ENCODE measurements at regions not wholly inside any gene's neighbourhood (a gene's known extent, or its start where the extent isn't known, plus 50 kb on each side); places are given as distances from the start of the nearest gene placed in this dataset.

DNA sequence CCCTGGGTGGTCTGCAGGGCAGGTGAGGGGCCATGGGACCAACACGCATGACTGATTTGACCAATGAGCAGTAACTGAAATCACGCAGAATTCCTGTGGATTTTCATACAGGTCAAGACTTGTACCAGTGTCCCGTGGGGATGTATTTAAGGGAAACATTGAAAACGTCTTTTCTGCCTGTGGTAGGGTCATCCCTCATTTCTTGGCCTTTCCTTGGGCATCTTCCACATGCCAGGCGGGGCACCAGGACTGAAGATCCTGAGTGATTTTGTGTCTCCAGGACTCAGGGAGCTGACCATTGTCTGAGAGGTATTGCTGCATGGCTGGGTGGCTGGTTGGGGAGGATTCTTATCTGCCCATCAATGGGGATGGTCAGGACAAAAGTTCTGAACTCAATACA is 289.0 kb downstream of the GLRX3 start:
- no peak for DNase-seq (ENCODE audit: low read depth in 1 of 2, low spot score in 1 of 2)

DNA sequence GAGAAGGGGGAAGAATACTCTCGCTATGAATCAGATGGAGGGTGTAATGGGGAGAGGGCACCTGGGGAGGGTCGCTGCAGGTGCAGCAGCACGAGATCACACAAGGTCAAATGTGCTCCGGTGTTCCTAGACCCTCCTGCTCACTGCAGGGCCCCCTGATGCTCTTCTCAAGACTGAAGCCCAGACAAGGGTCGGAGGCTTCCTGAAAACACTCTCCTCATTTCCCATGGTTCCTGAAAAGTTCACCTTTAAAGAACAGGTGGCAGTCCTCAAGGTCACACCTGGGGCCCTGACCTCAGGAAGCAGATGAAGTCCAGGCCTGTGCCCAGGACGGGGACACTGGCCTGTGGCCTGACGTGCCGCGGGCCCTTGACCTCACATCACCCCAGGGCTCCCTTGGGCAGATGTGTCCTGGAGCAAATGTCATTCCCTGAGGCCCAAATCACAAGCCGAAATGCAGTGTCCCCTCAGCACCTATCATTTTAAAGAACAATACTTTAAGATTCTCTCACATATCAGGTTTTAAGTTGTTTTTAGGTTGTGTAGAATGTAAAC is 289.8 kb downstream of the GLRX3 start:
- no peak for DNase-seq (ENCODE audit: low read depth in 1 of 2, low spot score in 1 of 2)

DNA sequence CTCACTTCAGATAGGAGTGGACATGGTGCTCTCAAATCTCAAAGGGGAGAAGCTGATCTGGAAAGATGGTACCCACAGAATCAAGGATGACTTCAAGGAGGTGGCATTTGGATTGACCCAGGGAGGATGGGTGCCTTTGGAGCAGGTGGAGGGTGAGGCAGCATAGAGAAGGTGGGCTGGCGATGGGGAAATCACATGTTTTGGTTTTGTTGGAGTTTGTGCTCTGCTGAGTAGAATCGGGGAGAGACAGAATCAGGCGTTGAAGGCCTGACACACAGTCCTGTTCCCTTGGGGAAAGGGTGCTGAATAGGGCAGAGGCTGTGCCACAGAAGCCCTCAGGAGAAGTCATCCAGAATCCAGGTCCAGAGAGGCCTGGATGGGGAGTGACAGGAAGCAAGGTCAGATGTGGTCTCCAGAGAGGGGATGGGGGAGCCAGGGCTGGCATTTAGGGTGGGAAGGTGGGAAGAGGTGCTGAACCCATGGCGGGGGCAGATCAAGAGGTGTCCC is 291.1 kb downstream of the GLRX3 start:
- DNase-seq (ENCODE audit: low read depth in 1 of 2, low spot score in 1 of 2): no peak

DNA sequence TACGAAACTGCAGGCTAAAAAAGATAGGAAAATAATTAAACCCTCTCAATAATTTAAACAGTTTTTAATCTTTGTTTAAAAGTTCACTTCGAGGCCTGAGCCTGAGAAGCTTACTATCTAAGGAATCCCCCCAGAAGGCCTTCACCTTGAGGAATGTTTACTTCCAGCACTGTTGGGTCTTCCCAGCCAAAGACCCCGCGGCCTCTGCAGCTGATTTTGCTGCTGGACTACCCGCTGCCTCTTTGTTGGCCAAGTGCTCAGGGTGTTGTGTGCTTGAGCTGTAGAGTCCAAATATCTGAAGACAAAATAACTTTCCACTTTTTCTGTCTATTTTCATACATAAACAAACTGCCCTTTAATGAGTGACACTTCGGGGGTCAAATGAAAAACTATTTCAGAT is 292.7 kb downstream of the GLRX3 start:
- no peak for DNase-seq (ENCODE audit: low read depth in 1 of 2, low spot score in 1 of 2)

DNA sequence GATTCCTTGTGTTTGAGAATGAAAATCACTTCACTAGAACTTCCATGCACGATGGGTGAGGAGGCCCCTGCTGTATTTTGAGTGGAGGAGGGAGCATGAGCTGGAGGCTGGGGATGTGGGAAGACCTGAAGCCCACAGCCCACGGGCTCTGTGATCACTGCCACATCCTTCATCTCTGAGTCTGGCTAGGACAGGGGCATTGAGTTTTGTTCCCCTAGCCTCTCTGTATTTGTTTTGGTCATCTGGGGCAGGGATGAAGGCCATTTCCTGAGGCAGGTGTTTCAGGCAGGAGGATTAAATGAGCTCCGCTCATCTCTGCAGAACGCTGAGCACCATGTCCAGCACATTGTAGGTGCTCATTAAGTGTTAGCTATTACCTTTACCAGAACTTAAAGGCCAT is 293.6 kb downstream of the GLRX3 start:
- no peak for DNase-seq (ENCODE audit: low read depth in 1 of 2, low spot score in 1 of 2)

DNA sequence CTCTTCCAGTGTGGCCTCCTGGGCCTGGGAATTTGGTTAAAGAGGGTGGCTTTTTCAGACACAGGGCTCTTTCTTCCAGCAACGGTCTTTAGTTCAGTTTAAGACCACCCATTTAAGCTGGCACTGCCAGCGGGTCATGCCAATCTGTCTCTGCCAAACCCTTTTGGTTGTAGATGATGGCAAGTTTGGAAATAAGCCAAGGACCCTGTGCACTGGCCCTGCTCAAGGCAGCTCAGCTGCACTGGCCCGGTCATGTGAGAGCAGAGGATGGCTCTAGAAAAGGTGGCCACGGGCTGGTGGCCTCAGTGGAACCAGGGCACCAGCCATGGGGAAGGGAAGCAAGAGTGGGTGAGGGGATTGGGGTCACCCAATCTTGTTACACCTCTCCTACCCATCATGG is 294.1 kb downstream of the GLRX3 start:
- DNase-seq (ENCODE audit: low read depth in 1 of 2, low spot score in 1 of 2): no peak

DNA sequence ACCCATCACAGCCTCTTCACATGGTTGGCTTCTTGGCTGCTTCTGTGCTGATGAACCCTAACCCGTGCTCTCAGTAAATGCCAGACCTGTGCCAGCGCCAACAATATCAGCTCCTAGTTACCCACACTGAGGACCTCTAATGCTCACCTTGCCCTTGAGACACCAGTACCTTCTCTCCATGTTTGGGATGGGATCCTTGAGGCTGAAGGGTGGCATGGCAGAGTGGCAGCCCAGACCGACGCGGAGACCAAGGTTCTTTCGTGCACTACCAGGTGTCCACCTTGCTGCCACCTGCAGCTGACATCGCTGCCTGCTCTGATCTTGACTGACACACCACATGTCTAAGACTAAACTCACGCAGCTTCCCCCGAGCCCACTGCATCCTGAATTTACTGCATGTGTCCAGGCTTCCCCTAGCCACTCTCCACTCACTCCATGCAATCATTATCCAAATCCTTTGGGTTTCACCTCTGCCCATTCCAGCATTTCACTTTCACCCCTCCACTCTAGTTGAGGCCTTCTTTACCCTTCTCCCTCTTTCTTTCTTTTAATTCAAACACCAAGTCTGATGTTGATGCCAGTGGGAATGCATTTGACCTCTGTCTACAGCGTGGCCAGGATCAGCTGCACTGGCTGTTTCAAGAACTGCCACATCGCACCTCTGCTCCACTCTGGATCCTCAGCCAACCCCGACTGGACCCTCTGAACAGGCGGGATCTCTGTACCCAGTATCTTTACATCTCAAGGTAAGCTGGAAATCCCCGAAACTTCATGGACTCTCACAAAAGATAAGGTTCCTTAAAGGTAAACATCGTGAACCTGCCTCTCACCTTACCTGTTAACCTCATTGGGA is 294.9 kb downstream of the GLRX3 start:
- no peak for DNase-seq (ENCODE audit: low read depth in 1 of 2, low spot score in 1 of 2)

DNA sequence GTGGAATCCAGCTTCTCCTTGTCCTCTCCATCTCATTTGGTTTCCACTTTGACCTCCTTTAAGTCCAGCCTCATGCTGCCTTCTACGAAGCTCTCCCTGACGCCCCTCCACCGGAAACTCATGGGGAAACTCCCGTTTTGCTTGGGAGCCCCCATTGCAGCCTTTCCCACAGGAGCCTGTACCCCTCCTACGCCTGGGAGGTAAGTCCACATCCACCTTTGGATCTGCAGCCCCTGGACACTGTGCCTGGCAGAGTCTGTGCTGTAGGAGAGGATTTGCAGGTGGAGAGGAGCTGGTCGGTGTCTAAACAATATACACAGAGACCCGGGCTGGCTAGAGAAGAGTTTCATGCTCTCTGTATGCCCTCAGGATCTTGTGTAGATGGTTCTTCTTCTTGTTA is 296.1 kb downstream of the GLRX3 start:
- no peak for DNase-seq (ENCODE audit: low read depth in 1 of 2, low spot score in 1 of 2)

DNA sequence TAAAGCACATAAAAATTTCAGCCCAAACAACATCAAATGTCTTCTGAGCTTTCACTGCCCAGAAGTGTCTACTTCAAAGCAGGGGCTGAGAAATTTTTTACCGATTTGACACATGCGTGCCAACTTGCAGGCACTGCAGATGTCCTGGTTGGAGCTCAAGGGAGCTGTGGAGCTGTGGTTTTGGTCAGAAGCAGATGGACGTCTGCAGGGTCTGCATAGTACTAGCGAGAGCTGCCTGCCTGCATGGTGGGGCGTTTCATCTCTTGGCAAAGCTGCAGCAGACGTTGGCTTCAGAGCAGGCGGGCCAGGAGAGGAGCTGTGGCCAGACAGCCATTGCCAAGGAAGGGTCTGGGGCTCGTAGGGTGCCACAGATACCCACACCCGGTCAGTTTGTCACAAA is 296.7 kb downstream of the GLRX3 start:
- DNase-seq (ENCODE audit: low read depth in 1 of 2, low spot score in 1 of 2): no peak

DNA sequence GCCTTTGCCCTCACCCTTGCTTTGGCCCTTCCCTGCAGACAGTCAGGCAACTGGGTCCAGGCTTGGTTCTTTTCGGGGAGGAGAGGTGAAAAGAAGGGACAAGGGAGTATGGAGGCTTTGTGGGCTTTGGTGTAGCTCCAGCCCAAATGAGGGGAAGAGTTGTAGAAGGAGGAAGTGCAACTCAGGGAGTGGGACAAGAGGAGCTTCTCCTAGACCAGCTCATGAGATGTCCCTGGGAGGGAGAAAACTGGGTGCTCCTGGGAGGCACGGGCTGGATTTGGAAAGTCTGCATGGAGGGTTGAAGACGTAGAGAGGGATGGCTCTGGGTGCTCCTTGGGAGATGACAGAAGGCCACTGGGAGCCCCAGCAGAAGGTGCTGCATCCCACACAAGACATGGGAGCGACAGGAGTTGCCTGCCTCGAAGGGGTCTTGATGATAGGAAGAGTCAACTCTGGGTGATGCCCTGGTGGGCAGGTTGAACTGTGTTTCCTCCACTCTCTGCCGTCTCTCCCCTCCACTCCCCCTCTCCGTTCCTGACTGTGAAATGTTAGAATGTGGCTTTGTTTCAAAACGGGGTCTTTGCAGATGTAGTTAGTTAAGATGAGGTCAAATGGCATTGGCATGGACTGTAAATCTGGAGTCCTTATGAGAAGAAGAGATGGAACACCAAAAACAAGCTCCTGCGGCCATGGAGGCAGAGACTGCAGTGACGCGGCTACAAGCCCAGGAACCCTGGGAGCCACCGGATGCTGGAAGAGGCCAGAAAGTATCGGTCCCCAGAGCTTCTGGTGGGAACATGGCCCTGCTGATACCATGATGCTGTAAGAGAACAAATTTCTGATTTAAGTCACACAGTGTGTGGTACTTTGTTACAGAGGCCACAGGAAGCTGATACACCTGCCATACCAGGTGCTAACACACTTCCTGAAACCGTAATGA is 298.5 kb downstream of the GLRX3 start:
- no peak for DNase-seq (ENCODE audit: low read depth in 1 of 2, low spot score in 1 of 2)

DNA sequence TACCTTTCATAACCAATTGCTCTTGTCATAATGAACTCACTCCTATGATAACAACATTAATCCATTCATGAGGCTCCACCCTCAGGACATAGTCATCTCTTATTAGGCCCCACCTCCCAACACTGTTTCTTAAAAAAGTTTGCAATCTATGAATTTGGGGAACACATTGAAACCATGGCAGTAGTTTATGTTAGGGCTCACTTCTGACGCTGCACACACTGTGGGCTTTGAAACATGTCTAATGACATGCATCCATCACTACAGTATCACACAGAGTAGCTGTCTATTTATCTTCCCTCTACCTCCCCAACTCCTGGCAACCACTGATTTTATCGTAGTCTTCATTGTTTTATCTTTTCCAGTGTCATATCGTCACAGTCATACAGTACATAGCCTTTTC is 299.8 kb downstream of the GLRX3 start:
- no peak for DNase-seq (ENCODE audit: low read depth in 1 of 2, low spot score in 1 of 2)

DNA sequence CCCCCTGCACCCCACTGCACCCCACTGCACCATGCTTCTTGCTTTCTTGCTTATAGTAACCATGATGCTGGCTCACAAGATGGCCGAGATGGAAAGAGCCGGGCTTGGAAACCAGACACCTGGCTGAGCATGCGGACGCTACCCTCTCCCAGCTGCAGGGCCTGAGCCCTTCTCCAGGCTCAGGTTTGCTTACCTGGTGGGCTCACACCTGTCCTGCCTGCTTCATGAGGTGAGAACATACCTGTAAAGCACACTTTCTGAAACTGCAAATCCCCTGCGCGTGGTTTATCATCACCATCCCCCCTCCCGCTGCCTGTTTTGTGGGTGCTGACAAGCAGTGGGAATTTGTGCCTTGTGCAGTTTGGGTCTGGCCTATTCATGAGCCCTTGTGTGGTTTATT is 302.7 kb downstream of the GLRX3 start:
- no peak for DNase-seq (ENCODE audit: low read depth in 1 of 2, low spot score in 1 of 2)

DNA sequence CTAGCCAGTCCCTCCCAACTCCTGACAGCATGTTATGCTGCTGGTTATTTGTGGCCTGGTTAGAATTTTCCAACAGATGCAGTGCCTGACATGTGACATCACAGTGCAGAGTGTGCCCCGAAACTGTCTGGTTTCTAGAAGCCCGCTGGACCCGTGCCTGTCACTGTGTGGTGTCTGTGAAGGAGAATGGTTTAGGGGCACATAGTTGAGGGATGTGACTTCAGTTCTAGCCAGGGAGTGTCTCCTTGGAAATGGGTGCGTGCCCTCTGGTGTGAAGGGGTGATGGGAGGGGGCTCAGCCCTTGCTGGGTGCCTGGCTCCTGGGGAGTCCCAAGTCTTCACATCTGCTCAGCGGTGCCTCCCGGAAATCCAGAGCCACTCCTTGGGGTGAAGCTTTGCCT is 303.6 kb downstream of the GLRX3 start:
- no peak for DNase-seq (ENCODE audit: low read depth in 1 of 2, low spot score in 1 of 2)

DNA sequence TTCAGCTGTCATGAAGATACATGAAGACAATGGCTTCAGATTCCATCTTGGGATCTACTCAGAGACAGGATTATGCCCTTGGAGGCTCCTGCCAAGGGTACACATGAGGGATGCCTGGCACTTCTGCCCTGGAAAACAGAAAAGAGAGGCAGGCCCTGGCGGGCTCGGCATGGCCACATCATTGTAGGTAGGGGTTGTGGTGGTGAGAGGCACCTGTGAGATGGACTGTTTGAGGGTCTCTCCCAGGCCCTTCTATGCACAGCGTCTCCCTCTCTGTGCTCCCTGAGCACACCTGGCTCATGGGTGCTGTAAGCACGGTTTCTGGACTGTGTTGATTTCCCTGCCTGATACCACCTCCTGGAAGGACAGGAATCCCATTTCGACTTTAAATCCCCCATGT is 304.3 kb downstream of the GLRX3 start:
- DNase-seq (ENCODE audit: low read depth in 1 of 2, low spot score in 1 of 2): no peak

DNA sequence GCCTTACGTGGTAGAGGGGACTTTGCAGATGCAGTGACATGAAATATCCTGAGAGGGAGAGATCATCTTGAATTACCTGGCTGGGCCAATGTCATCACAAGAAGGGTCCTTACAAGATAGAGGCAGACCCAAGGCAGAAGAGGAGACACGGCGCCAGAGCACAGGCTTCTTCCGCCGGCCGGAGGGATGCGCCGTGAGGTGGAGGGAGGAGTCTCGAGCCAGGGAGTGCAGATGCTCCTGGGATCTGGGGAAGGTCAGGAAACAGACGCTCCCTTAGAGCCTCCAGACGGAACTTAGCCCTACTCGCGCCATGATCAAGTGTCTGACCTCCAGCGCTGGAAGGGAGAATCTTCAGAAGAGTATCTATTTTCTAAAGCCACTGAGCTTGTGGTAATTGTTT is 304.8 kb downstream of the GLRX3 start:
- no peak for DNase-seq (ENCODE audit: low read depth in 1 of 2, low spot score in 1 of 2)

DNA sequence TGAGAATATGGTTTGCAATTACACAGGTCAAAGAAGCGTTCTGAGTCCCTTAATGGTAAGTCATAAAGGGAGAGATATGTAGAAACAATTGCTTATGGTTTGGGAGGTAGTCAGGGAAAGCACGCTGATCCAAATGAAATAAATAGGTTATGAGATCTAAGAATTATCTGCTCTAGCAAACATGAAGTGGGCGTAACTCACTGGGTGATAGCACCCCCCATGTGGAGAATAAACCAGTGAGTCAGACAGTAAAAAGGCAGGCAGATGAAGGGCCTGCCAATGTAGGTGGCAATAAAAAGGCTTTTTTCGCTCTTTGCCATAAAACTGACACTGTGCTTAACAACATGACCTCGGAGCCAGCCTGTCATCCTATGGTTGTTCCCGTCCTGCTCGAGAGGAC is 306.9 kb downstream of the GLRX3 start:
- no peak for DNase-seq (ENCODE audit: low read depth in 1 of 2, low spot score in 1 of 2)

DNA sequence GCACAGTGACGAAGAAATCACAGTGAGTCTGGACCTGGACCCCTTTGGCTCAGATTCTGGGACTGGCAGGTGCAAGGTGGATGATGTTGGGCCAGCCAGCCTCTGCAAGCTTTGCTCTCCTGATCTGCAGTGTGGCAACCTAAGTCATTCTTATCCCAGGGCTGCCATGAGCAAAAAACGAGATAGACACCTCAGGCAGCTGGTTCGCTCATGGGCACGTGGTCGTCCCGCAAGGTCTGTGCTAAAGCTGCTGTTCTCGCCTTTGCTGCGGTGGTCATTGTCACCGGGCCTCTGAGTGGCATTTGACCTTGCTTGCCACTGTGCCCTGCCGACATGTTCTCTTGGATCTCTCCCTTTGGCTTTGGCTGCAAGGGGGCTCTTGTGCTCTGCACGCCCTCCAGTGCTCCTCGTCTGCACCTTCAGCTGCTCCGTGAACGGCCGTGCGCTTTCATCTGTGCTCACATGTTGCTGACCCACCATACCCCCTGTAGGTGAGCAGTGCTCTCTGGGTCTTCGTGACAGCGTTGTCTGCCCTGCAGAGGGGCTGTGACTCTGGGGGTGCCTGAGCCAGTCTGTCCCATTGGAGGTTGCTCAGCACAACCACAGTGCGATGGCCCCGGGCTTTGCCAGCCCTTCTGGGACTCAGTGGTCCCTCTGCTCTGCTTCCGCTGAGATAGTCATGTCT is 317.0 kb downstream of the GLRX3 start:
- DNase-seq (ENCODE audit: low read depth in 1 of 2, low spot score in 1 of 2): no peak

DNA sequence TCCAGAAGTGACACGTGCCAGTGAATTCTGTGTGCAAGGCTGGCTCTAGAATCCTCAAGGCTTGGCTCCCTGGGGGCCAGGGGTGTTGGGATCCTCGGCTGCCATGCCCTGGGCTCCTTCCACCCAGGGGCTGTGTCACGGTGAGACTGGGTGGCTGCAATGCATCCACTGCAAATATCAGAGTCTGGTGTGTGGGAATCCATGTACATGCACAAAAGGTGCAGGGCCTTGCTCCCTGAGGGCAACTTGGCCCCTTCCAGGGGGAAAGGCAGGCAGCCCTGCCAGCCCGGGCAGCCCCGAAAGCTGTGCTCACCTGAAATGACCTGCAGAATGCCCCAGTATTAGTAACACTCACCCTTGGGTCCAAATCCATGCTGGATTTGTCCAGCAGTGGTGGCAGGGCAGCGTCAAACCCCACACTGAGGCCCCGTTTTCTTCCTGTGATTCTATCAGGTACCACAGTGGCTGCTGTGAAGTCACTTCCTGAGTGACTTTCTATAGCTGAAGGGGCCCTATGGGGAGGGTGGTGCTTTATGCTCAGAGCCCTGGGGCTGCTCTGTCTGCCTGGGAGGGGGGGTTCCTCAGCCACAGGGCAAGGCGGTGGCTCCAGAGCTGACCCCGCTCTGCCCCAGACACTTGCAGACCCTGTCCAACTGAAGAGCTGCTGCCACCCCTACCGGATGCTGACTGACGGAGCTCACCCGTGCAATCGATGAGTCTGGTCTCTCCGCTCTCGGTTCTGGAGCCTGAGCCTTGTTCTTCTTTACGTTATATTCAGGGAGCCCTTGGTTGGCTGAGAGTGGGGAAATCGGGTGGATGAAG is 317.7 kb downstream of the GLRX3 start:
- no peak for DNase-seq (ENCODE audit: low read depth in 1 of 2, low spot score in 1 of 2)

DNA sequence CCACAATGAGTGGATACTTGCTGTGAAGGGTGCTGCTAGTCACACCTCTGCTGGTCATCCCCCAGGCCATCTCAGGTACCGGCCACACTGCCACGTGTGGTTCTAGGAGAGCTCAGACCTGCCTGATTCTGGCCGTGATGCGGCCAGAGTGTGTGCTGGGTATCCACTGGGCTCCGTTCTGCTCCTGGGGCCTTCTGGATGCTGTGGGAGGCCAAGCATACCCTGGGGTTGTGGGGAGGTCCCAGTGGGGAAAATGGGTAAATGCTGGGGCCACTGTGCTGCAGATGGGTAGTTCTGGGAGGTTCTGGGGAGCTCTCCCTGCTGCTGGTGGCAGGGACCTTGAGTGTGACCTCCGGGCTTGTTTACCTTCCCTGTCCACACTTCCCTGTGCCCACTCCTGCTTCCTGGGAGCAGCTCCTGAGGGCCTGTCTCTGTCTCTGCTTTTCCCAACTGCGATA is 318.4 kb downstream of the GLRX3 start:
- DNase-seq (ENCODE audit: low read depth in 1 of 2, low spot score in 1 of 2): no peak

DNA sequence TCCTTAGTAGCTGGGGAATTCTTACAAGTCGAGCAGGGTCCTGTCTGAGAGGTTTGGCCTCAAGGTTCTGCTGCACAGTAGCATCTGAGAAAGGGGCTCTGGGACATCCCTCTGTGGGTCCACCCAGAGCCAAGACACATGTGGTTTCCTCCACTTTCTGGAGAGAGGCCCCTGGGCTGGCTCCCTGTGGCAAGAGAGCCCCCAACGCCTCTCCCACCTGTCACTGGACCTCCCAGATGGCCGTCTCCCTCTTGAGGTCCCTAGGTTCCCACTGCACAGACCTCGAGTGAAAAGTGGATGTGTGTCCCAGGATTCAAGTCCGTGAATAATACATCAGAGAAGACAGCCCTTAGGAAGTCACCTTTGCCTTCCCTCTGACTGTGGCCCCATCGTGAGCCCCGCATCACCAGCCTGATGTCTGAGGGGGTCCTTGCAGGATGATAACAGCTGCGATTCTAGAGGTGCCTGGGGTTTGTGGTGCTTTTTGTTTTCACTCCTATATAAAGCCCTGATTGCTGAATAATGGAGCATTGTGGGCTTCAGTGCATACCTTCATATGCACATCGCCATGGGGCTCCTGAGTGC is 319.0 kb downstream of the GLRX3 start:
- DNase-seq (ENCODE audit: low read depth in 1 of 2, low spot score in 1 of 2): no peak
